A673 (cell line): ENCODE measurements at regions not wholly inside any gene's neighbourhood (a gene's known extent, or its start where the extent isn't known, plus 50 kb on each side); places are given as distances from the start of the nearest gene placed in this dataset.

Source experiments
- BruUV-seq: library from RNA; stranded (reverse); fragments of 400-500 nt; replicated peaks from 2 replicates; lab custom pipeline; 2021; lab: Mats Ljungman, UMichigan
- CTCF ChIA-PET: fragments of 300-600 bp; sonication (Branson Sonifier 250); formaldehyde crosslinking; loops from one replicate; lab custom pipeline; 2022; ENCODE audit warnings: antibody characterized with exemption; lab: Charles Lee
- POLR2A ChIA-PET: fragments of 300-600 bp; sonication (Branson Sonifier 250); formaldehyde crosslinking; loops from one replicate; lab custom pipeline; 2022; ENCODE audit warnings: antibody characterized with exemption; ENCODE audit not compliant: low non-redundant PET; lab: Charles Lee
- DNase-seq: peaks from one replicate; pipeline ENCODE4 v3.0.0-alpha.2; 2015; ENCODE audit warnings: low spot score
- H3K27ac ChIP-seq: fragments of 200-600 bp; sonication (generic); 2 replicates; pipeline ENCODE4 v1.5.1; 2016; ENCODE audit warnings: mixed run types, low read depth, mild to moderate bottlenecking, mixed read lengths, antibody characterized with exemption, low read length; ENCODE audit not compliant: poor library complexity, severe bottlenecking
- H3K27me3 ChIP-seq: fragments of 200-600 bp; sonication (generic); replicated peaks from 2 replicates; pipeline ENCODE4 v1.6.1; 2017; ENCODE audit warnings: mixed run types, low read depth, mild to moderate bottlenecking, mixed read lengths, antibody characterized with exemption, low read length; ENCODE audit not compliant: insufficient read depth, poor library complexity
- H3K36me3 ChIP-seq: fragments of 200-600 bp; sonication (generic); 2 replicates; pipeline ENCODE4 v1.6.1; 2016; ENCODE audit warnings: mixed run types, mild to moderate bottlenecking, mixed read lengths, antibody characterized with exemption, low read length; ENCODE audit not compliant: insufficient read depth, poor library complexity, severe bottlenecking
- H3K4me1 ChIP-seq: fragments of 200-600 bp; sonication (generic); 2 replicates; pipeline ENCODE4 v1.6.1; 2017; ENCODE audit warnings: mixed run types, mild to moderate bottlenecking, mixed read lengths, antibody characterized with exemption, low read length; ENCODE audit not compliant: insufficient read depth, poor library complexity, severe bottlenecking
- H3K4me3 ChIP-seq: fragments of 200-600 bp; sonication (generic); 2 replicates; pipeline ENCODE4 v1.5.1; 2016; ENCODE audit warnings: low read depth, mixed run types, mild to moderate bottlenecking, mixed read lengths, low read length; ENCODE audit not compliant: poor library complexity, severe bottlenecking
- H3K9me3 ChIP-seq: fragments of 200-600 bp; sonication (generic); 2 replicates; pipeline ENCODE4 v1.6.1; 2016; ENCODE audit warnings: mixed run types, low read depth, mild to moderate bottlenecking, mixed read lengths, antibody characterized with exemption, low read length; ENCODE audit not compliant: poor library complexity, severe bottlenecking
- EZH2 ChIP-seq: fragments of 200-600 bp; sonication (generic); IDR thresholded peaks from 2 replicates; pipeline ENCODE4 v1.6.1; 2017; ENCODE audit warnings: borderline replicate concordance, low read depth, mild to moderate bottlenecking, mixed read lengths, antibody characterized with exemption, low read length; ENCODE audit not compliant: poor library complexity, severe bottlenecking
- intact Hi-C: fragments of 100-400 bp; cut with micrococcal nuclease; formaldehyde crosslinking; loops from one replicate; pipeline ENCODE4 v1.10.0; 2022; ENCODE audit not compliant: unreplicated experiment
- TF ChIP-seq, protein P1 (sequence below): fragments of 300-800, 200-600 bp; sonication (generic); conservative IDR thresholded peaks from 2 replicates; pipeline ENCODE4 v1.5.1; 2017; ENCODE audit warnings: low read depth, mild to moderate bottlenecking, antibody characterized with exemption, low read length, moderate library complexity, mixed read lengths

GRCh38 chr1:212221801-212222200, 63.4 kb upstream of the PPP2R5A start:
- H3K4me1 ChIP-seq, result no peaks in the 10 kb centered on the region
- no peaks in the 10 kb centered on the region for H3K9me3 ChIP-seq
- no peak for DNase-seq
- no peaks in the 10 kb centered on the region for H3K36me3 ChIP-seq
- BruUV-seq, result no TSS peak
- H3K27ac ChIP-seq, result no peak overlapping the region
- intact Hi-C loops, result no loop called here
- TF ChIP-seq, protein P1, sequence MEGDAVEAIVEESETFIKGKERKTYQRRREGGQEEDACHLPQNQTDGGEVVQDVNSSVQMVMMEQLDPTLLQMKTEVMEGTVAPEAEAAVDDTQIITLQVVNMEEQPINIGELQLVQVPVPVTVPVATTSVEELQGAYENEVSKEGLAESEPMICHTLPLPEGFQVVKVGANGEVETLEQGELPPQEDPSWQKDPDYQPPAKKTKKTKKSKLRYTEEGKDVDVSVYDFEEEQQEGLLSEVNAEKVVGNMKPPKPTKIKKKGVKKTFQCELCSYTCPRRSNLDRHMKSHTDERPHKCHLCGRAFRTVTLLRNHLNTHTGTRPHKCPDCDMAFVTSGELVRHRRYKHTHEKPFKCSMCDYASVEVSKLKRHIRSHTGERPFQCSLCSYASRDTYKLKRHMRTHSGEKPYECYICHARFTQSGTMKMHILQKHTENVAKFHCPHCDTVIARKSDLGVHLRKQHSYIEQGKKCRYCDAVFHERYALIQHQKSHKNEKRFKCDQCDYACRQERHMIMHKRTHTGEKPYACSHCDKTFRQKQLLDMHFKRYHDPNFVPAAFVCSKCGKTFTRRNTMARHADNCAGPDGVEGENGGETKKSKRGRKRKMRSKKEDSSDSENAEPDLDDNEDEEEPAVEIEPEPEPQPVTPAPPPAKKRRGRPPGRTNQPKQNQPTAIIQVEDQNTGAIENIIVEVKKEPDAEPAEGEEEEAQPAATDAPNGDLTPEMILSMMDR, result no peak
- no peak for TF ChIP-seq EZH2
- no peaks in the 10 kb centered on the region for H3K27me3 ChIP-seq
- ChIA-PET CTCF (no interaction called here), POLR2A (no interaction called here)
- H3K4me3 ChIP-seq, result no peak overlapping the region

- H3K27me3 ChIP-seq, result no peaks in the 10 kb centered on the region
- TF ChIP-seq, protein P1, result no peak
- TF ChIP-seq EZH2, result no peak
- no peaks in the 10 kb centered on the region for H3K9me3 ChIP-seq
- H3K4me3 ChIP-seq, result no peak overlapping the region
- DNase-seq, result no peak
- POLR2A ChIA-PET, result no interaction called here
- intact Hi-C loops, result loop anchor here (1.0 kb wide), 1 partner anchor 10 kb away; no protein-coding TSS in a partner anchor
- BruUV-seq, result no TSS peak
- H3K27ac ChIP-seq, result no peak overlapping the region
- H3K4me1 ChIP-seq, result no peaks in the 10 kb centered on the region
- H3K36me3 ChIP-seq, result no peaks in the 10 kb centered on the region
- CTCF ChIA-PET, result no interaction called here
These were observed 61.1 kb upstream of the PPP2R5A start for GRCh38 chr1:212224102-212224501.

GRCh38 chr1:212225416-212225815, 59.8 kb upstream of the PPP2R5A start:
- H3K27me3 ChIP-seq, result no peaks in the 10 kb centered on the region
- no peak overlapping the region for H3K4me3 ChIP-seq
- ChIA-PET CTCF (no interaction called here), POLR2A (no interaction called here)
- TF ChIP-seq, protein P1, result no peak
- TF ChIP-seq EZH2, result no peak
- no TSS peak for BruUV-seq
- no peaks in the 10 kb centered on the region for H3K36me3 ChIP-seq
- H3K27ac ChIP-seq, result no peak overlapping the region
- H3K4me1 ChIP-seq, result no peaks in the 10 kb centered on the region
- intact Hi-C loops, result no loop called here
- no peak for DNase-seq
- H3K9me3 ChIP-seq, result no peaks in the 10 kb centered on the region
